Adrenal gland (tissue), 9 donors: ENCODE measurements at regions not wholly inside any gene's neighbourhood (a gene's known extent, or its start where the extent isn't known, plus 50 kb on each side); places are given as distances from the start of the nearest gene placed in this dataset.

Source experiments
- DNase-seq, 7 donors: peaks; one replicate each; pipeline ENCODE4 v3.0.0-alpha.2; 2019 to 2020
- H3K27ac ChIP-seq, 5 donors: fragments of 200-600 bp; sonication (generic) in 4 of 5; 1 replicate in 3 of 5; 2 replicates in 2 of 5; pipeline versions ENCODE4 v1.5.1 to v1.8.0; 2016 to 2020; ENCODE audit warnings: mild to moderate bottlenecking in 1 of 5
- H3K27me3 ChIP-seq: fragments of 200-600 bp; 2 replicates; pipeline ENCODE4 v1.8.0; 2021
- H3K36me3 ChIP-seq, 2 donors: fragments of 200-600 bp; replicated peaks in 1 of 2; 1 replicate in 1 of 2; 2 replicates in 1 of 2; pipeline versions ENCODE4 v1.5.1 to v1.8.0; 2018 to 2022
- H3K4me1 ChIP-seq, 2 donors: fragments of 200-600 bp; replicated peaks in 1 of 2; 1 replicate in 1 of 2; 2 replicates in 1 of 2; pipeline versions ENCODE4 v1.5.1 to v1.8.0; 2018 to 2021
- H3K4me3 ChIP-seq, 4 donors: fragments of 200-600 bp; sonication (generic) in 3 of 4; one replicate each; pipeline ENCODE4 v1.5.1; 2016 to 2018
- H3K9me3 ChIP-seq, 3 donors: fragments of 200-600 bp; sonication (generic) in 1 of 3; replicated peaks in 1 of 3; 1 replicate in 2 of 3; 2 replicates in 1 of 3; pipeline versions ENCODE4 v1.5.1 to v1.8.0; 2016 to 2021
- POLR2A ChIP-seq, 2 donors: fragments of 450-650 bp; IDR thresholded peaks; one replicate each; pipeline ENCODE4 v1.6.1; 2017; ENCODE audit warnings: antibody characterized with exemption in 2 of 2, mild to moderate bottlenecking in 2 of 2, moderate library complexity in 1 of 2
- WGBS, 4 donors: extraction: QIAGEN DNeasy Blood & Tissue Kit in 2 of 4; methylation state at CpG; one replicate each; pipeline versions ENCODE4 v1.1.5 to v1.1.7; 2013 to 2017; 5-methylcytosine and 5-hydroxymethylcytosine counted together
- intact Hi-C, 2 donors: fragments of 100-400 bp; cut with DNase I; formaldehyde crosslinking; loops; one replicate each; pipeline versions ENCODE4 v1.14.1 to v1.15.0; 2022 to 2023
- TF ChIP-seq, protein P1 (sequence below), 6 experiments: fragments of 450-650 bp in 4 of 6; fragments of 200-600 bp in 2 of 6; sonication (generic) in 1 of 6; IDR thresholded peaks; 1 replicate in 5 of 6; 2 replicates in 1 of 6; pipeline versions ENCODE4 v1.5.1 to v1.8.0; 2016 to 2021; ENCODE audit warnings: antibody characterized with exemption in 6 of 6, mild to moderate bottlenecking in 2 of 6, moderate library complexity in 1 of 6
- donor health status: healthy with polysubstance abuse.
- donor health status: Bipolar disorder and iron deficiency.
- donor health status: DM: yes; HTN: yes; CAD: no.
- donor health status: DM: no; HTN: no; CAD: no.
- donor health status: DM: no; HTN: no; CAD: no.

DNA sequence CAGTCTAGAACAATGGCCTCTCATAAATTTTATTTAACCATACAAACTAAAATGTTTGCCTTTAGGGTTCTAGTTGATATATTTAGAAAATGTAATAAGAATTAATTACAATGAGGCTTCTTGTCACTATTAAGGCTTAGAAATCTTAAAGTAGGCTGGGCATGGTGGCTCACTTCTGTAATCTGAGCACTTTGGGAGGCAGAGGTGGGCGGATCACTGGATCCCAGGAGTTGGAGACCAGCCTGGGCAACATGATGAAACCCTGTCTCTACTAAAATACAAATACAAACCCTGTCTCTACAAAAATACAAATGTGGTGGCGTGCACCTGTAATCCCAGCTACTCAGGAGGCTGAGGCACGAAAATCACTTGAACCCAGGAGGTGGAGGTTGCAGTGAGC is 99.0 kb upstream of the ADGRF1 start:
- no peaks in the 10 kb centered on the region for H3K9me3 ChIP-seq
- TF ChIP-seq POLR2A (IDR thresholded peaks at IDR 0.05): no peak
- TF ChIP-seq, protein P1, sequence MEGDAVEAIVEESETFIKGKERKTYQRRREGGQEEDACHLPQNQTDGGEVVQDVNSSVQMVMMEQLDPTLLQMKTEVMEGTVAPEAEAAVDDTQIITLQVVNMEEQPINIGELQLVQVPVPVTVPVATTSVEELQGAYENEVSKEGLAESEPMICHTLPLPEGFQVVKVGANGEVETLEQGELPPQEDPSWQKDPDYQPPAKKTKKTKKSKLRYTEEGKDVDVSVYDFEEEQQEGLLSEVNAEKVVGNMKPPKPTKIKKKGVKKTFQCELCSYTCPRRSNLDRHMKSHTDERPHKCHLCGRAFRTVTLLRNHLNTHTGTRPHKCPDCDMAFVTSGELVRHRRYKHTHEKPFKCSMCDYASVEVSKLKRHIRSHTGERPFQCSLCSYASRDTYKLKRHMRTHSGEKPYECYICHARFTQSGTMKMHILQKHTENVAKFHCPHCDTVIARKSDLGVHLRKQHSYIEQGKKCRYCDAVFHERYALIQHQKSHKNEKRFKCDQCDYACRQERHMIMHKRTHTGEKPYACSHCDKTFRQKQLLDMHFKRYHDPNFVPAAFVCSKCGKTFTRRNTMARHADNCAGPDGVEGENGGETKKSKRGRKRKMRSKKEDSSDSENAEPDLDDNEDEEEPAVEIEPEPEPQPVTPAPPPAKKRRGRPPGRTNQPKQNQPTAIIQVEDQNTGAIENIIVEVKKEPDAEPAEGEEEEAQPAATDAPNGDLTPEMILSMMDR (IDR thresholded peaks at IDR 0.05): no peak
- WGBS, 4 donors: 87 to 93% (median 88%) methylated on average over 3 of the region's 3 CpGs
- DNase-seq: no peak
- H3K36me3 ChIP-seq: no peaks in the 10 kb centered on the region
- H3K4me3 ChIP-seq: no peak overlapping the region
- H3K4me1 ChIP-seq: no peaks in the 10 kb centered on the region
- no peak overlapping the region for H3K27ac ChIP-seq
- intact Hi-C loops: no loop called here
- no peaks in the 10 kb centered on the region for H3K27me3 ChIP-seq

DNA sequence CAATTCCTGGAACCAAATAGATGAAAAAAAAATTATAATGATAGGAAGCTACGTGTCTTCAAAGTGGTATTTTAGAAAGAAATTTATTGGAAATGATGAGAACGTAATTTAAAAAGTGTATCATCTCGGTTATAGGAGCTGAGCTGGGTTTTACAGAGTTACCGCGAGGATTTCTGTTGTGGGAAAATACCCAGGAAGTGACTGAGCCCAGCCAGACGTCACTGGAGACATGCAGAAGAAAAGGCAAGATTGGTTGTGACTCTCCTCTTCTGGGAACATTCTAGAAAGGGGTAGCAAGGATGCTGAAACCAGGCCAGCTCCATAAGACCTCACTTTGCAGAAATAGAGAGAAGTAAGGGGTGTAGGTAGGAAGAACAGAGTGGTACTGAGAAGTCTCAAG is 95.9 kb upstream of the ADGRF1 start:
- Histone ChIP-seq H3K36me3 (no peaks in the 10 kb centered on the region), H3K4me3 (no peak overlapping the region), H3K27ac (no peak overlapping the region), H3K9me3 (no peaks in the 10 kb centered on the region), H3K27me3 (no peaks in the 10 kb centered on the region), H3K4me1 (peaks cover 0 to 6% of the 10 kb centered on the region in 2 donors)
- DNase-seq: no peak
- intact Hi-C loops: no loop called here
- 65 to 73% (median 69%) methylated on average over 6 of the region's 6 CpGs for WGBS, 4 donors
- no peak for TF ChIP-seq POLR2A (IDR thresholded peaks at IDR 0.05)
- TF ChIP-seq, protein P1 (IDR thresholded peaks at IDR 0.05): no peak

DNA sequence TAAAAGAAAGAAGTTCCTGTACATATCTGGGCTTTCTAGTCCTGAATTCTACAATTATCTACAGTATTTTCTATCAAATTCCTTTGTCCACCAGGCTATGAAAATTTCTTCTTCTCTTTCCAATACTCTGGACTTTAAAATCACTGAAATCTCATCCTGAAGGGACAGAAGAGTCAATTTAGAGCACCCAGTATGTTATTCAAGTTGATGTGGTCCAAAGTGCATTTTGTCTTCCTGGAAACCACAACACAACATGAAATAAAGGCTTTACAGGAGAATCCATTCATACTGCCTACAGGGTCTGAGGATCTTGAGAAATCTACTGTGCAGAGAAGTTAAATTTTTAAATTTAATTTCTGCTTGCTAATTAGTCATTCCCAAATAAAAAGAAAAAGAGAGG is 94.9 kb upstream of the ADGRF1 start:
- peaks cover 0 to 6% of the 10 kb centered on the region in 2 donors for H3K4me1 ChIP-seq
- intact Hi-C loops: no loop called here
- H3K4me3 ChIP-seq: no peak overlapping the region
- TF ChIP-seq, protein P1 (IDR thresholded peaks at IDR 0.05): no peak
- H3K36me3 ChIP-seq: no peaks in the 10 kb centered on the region
- H3K27ac ChIP-seq: no peak overlapping the region
- H3K9me3 ChIP-seq: no peaks in the 10 kb centered on the region
- H3K27me3 ChIP-seq: no peaks in the 10 kb centered on the region
- DNase-seq: no peak

GRCh38 chr6:47135772-47136171 is 93.6 kb upstream of the ADGRF1 start:
- intact Hi-C loops: no loop called here
- Histone ChIP-seq H3K9me3 (no peaks in the 10 kb centered on the region), H3K27ac (no peak overlapping the region), H3K4me3 (no peak overlapping the region), H3K27me3 (no peaks in the 10 kb centered on the region), H3K36me3 (no peaks in the 10 kb centered on the region), H3K4me1 (peaks cover 0 to 6% of the 10 kb centered on the region in 2 donors)
- WGBS, 4 donors: 62 to 73% (median 69%) methylated on average over 3 of the region's 3 CpGs
- no peak for TF ChIP-seq POLR2A (IDR thresholded peaks at IDR 0.05)
- TF ChIP-seq, protein P1 (IDR thresholded peaks at IDR 0.05): no peak
- DNase-seq: no peak
